Esophagus squamous epithelium (tissue), 4 donors: ENCODE measurements at regions not wholly inside any gene's neighbourhood (a gene's known extent, or its start where the extent isn't known, plus 50 kb on each side); places are given as distances from the start of the nearest gene placed in this dataset.

ENCODE experiments used
- POLR2A ChIP-seq, 4 donors: fragments of 450-650 bp; IDR thresholded peaks; one replicate each; pipeline ENCODE4 v1.6.1; 2017; ENCODE audit warnings: antibody characterized with exemption in 4 of 4, mild to moderate bottlenecking in 4 of 4, moderate library complexity in 3 of 4
- TF ChIP-seq, protein P1 (sequence below), 6 experiments: fragments of 450-650 bp in 4 of 6; fragments of 200-600 bp in 2 of 6; sonication (generic) in 2 of 6; IDR thresholded peaks; one replicate each; pipeline ENCODE4 v1.5.1; 2016 to 2019; ENCODE audit warnings: antibody characterized with exemption in 6 of 6, mild to moderate bottlenecking in 4 of 6, moderate library complexity in 4 of 6

DNA sequence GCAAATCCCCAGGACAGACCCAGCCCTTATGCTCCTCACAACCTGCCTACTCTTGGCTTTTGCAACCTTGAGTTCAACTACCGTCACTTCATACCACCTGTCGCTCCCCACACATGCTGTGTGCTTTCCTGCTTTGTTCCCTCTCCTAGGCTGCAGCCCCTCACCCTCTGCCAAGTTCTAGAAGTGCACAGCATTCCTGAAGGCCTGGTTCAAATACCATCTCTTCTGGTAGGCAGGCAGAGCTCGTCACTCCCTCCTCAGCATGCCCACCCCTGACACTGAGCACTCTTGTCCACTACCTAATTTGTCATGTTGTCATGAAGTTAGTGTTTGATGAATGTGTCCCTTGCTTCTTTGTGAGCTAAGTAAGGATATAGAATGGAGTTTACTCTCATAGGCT lies 129.6 kb downstream of the SEMA6D start:
- TF ChIP-seq, protein P1, sequence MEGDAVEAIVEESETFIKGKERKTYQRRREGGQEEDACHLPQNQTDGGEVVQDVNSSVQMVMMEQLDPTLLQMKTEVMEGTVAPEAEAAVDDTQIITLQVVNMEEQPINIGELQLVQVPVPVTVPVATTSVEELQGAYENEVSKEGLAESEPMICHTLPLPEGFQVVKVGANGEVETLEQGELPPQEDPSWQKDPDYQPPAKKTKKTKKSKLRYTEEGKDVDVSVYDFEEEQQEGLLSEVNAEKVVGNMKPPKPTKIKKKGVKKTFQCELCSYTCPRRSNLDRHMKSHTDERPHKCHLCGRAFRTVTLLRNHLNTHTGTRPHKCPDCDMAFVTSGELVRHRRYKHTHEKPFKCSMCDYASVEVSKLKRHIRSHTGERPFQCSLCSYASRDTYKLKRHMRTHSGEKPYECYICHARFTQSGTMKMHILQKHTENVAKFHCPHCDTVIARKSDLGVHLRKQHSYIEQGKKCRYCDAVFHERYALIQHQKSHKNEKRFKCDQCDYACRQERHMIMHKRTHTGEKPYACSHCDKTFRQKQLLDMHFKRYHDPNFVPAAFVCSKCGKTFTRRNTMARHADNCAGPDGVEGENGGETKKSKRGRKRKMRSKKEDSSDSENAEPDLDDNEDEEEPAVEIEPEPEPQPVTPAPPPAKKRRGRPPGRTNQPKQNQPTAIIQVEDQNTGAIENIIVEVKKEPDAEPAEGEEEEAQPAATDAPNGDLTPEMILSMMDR (IDR thresholded peaks at IDR 0.05) = no peak
- no peak for TF ChIP-seq POLR2A (IDR thresholded peaks at IDR 0.05)
